HG03159 (cell line): ENCODE measurements at regions not wholly inside any gene's neighbourhood (a gene's known extent, or its start where the extent isn't known, plus 50 kb on each side); places are given as distances from the start of the nearest gene placed in this dataset.

ENCODE experiments used
- ATAC-seq: cut with Tn5 transposase; IDR thresholded peaks from one replicate; pipeline ENCODE4 v1.9.1; 2021; ENCODE audit warnings: mild to moderate bottlenecking, moderate library complexity; ENCODE audit not compliant: unreplicated experiment

DNA sequence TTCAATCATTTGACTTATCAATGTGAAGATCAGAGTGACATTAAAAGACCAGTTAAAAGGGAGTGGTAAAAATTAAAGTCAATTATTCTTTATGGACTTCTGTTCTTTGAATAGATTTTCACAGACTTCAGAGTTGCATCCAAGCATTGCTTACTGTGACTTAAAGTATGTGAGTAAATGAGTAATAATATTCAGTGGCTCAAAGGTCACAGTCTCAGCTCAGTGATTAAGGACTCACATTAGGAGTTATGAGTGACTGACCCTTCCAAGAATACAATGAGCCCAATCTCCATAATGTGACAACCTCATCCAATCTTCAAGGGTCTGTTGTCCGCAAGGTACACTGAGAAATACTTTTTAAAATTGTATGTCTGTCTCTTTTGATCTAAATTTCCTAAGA lies 811.2 kb downstream of the BRINP1 start:
- ATAC-seq = no peak

DNA sequence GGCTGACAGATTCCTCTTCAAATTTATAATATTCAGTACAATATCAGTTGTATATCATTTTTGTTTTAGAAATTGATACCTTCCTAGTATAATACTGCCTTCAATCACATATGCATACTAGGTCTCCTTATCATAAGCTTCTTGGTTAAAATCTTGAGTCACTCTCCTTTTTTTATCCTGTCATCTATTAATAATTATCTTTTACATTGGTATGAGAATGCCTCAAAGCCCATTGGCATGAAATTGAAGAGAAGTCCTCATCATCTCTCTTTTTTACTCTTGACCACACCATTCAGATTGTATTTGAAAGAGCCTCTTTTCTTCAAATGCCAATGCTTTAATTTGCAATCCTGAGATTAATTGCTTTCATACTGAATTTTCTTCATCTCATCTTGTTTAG lies 810.3 kb downstream of the BRINP1 start:
- ATAC-seq = no peak

GRCh38 chr9:118561051-118561450 lies 808.2 kb downstream of the BRINP1 start:
- no peak for ATAC-seq

DNA sequence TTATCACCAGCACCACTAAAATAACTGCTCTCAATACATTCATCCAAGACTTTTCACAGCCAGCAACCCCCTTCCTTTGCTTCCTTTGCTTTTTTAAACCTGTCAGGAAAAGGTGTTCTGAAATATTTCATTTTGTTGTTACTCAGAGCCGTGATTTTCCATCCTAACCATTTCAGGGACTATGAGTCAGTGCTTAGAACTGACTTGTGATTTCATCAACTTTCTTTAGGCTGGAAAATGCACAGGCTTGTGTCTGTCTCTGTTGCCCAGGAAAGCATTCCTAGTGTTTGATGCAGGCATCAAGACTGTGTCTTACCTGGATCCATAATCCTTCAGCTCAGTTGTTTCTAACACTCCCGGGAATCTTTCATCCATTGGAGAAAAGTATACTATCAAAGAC lies 805.6 kb downstream of the BRINP1 start:
- no peak for ATAC-seq

- no peak for ATAC-seq
Observed at GRCh38 chr9:118567861-118568260, 801.4 kb downstream of the BRINP1 start.

- no peak for ATAC-seq
Observed at GRCh38 chr9:118568704-118569103, 800.5 kb downstream of the BRINP1 start.

GRCh38 chr9:118569148-118569547 lies 800.1 kb downstream of the BRINP1 start:
- no peak for ATAC-seq

- no peak for ATAC-seq
Observed at GRCh38 chr9:118570066-118570465, 799.2 kb downstream of the BRINP1 start.

DNA sequence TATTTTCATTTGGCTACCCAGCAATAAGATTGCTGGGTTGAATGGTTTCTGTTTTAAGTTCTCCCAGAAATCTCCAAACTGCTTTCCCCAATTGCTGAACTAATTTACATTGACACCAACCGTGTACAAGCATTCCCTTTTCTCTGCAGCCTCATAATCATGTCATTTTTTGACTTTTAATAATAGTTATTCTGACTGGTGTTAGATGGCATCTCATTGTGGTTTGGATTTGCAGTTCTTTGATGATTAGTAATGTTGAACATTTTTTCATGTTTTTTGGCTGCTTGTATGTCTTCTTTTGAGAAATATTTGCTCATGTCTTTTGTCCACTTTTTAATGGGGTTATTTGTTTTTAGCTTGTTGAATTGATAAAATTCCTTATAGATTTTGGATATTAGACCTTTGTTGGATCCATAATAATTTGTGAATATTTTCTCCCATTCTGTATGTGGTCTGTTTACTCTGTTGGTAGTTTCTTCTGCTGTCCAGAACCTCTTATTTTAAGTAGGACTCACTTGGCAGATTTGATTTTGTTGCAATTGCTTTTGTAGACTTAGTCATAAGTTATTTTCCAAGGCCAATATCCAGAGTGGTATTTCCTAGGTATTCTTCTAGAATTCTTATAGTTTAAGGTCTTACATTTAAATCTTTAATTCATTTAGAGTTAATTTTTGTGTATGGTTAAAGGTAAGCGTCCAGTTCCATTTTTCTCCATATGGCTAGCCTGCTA lies 793.7 kb downstream of the BRINP1 start:
- no peak for ATAC-seq

GRCh38 chr9:118577121-118577520 lies 792.1 kb downstream of the BRINP1 start:
- ATAC-seq = no peak

- ATAC-seq = no peak
Observed at GRCh38 chr9:118578467-118578866, 790.8 kb downstream of the BRINP1 start.

DNA sequence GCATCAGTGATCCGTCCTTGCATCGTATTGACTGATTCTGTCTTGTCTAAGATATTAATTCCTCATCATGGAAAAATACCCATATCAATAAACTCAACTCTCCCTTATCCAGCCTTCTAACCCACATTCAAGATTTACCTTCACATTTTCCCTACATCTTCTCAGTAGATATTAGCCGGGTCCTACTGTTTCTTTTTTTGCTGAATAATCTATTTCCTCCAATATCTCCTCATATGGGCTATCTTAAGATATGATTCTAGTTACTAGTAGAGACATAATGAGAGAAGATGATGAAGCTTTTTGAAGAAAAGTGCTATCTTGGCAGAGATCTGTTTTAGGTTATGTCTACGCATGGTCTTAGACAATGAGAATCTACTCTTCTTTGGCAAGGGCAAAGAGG lies 785.8 kb downstream of the BRINP1 start:
- no peak for ATAC-seq

- no peak for ATAC-seq
Observed at GRCh38 chr9:118586978-118587377, 782.3 kb downstream of the BRINP1 start.

DNA sequence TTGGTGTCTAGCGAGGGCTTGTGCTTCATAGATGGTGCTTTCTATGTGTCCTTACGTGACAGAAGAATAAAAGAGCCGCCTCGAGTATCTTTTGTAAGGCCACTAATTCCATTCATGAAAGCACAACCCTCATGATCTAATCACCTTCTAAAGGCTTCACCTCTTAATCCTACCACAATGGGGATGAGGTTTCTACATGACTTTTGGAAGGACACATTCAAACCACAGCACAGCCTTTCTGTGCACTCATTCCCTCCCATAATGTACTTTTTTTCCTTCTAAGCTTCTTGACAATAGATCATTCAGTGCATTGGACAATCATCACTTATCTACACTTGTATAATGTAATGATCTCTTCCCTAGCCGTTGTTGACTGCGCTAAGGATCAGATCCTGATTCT lies 774.8 kb downstream of the BRINP1 start:
- no peak for ATAC-seq

GRCh38 chr9:118595719-118596305 lies 773.4 kb downstream of the BRINP1 start:
- no peak for ATAC-seq

DNA sequence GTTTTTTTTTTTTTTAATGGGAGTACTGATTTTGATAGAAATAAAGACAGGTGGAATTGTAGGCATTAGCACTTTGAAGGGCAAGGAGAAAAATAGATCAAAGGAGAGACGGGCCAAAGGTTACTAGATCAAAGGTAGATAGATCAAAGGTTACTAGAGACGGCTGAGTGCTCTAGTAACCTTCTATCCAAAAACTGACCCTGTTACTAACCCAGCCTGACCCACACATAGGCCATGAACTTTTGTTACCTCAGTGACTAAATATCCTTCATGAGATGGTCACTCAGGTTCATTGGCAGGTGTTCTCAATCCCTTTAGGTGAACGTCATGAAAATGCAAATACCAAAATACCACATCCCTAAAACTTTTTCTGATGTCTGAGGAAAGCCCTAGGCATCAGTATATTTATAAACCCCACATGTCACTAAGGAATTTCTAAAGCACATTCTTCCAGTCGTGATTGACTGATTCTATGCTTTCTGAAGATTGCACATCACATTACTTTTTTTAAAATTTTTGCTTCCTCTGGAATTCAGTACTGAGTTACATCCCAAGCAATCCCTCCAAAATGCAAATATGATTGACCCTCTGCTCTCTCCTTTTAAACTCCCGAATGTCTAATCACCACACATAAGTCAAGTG lies 772.7 kb downstream of the BRINP1 start:
- no peak for ATAC-seq

DNA sequence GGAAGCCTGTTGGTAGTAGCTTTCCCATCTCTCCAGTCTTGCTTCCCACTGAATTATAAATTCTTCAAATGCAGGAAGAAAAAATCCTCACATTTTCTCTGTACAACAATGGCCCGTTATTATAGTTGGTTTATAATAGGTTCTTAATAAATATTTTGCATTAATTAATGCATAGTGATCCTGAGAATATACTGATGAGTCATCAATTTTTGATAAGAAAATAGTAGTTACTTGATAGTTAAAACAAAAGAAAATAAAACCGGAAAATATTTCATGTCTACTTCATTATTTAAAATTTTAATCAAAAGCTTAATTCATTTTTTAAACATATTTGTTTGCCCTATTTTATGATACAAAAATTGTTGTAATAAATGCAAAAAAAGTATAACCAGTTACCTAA lies 762.6 kb downstream of the BRINP1 start:
- ATAC-seq = no peak

DNA sequence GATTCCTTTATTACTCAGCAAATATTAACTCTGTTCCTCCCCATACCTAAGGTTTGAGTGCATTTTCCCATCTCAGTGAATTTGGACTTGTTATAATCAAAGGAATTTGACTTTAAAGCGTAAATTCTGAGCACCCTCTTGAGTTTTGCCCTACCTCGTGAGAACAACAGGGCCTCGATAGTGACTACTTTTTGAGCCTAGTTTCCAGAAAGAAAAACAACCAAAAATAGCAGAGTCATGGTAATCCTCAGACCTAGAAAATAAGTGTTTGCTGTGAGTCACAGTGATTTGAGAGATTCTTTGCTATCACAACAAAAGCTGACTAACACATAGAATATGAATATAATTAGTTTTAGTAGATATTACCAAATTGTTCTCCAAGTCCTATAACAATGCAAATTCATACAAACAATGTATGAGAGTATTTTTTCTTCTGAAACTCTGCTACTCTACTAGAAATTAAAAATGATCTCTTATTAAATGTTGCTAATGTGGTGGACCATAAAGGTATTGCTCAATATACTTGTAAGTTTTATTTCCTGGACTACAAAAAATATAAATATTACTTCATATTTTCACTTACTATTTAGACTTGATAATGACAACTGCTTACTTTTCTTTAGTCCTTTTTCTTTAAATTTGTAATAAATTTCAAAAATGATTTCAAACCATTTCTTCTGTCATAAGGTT lies 759.7 kb downstream of the BRINP1 start:
- no peak for ATAC-seq

DNA sequence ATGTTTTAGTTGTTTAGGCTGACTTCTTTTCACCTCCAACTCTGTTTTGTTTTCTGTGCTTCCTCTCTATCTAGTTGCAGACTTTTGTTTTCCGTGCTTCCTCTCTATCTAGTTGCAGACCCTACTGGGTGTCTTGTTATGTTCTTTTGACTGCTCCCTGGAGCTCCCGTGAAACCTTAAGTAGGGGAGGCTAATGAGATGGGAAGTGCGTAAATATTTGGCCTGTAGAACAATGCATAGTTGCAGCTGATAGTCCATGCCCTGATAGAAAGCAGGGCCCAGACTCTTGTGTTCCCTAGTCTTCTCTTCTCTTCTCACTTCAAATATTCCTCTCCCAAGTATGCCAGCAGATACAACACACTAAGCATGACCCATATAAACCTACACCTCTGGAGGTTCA lies 757.0 kb downstream of the BRINP1 start:
- ATAC-seq = no peak

GRCh38 chr9:118613996-118614395 lies 755.2 kb downstream of the BRINP1 start:
- no peak for ATAC-seq

DNA sequence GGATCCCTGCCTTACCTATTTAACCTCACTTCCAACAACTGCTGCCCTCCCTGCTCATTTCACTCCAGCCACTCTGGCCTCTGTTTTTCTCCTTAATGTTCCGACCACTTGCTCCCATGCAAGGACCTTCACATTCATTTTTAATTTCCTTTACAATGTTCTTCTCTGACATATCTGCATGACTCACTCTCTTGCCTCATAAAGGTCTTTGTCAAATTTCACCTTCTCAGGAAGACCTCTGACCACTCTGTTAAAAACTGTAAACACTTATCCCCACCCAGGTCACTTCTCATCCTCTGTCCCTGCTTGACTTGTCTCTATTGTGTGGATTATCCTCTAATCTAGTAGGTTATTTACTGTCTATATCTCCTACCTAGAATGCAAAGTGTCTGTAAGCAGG lies 751.2 kb downstream of the BRINP1 start:
- no peak for ATAC-seq

GRCh38 chr9:118618849-118619248 lies 750.4 kb downstream of the BRINP1 start:
- no peak for ATAC-seq
